ENCODE measurements at regions not wholly inside any gene's neighbourhood (a gene's known extent, or its start where the extent isn't known, plus 50 kb on each side); places are given as distances from the start of the nearest gene placed in this dataset.

DNA sequence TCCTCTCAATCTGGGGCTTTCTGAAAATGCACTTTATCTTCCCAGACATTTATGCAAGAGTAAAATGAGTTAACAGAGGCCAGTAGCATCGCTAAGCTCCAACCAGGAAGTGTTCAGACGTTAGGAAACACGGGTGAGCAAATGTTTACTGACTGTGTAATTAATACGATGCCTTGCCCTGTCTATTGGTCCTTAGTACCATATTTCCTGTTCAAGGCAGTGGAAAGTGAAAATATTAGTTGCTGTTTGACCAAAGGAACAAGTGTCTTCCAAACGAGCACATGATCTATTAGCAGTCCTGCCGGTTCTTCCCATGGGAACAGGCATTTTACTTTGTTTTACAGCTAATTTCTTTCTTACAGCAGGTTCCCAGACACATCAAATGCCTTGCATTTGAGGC, 311.1 kb upstream of the JAG1 start (continued):
- TF ChIP-seq, protein P1, sequence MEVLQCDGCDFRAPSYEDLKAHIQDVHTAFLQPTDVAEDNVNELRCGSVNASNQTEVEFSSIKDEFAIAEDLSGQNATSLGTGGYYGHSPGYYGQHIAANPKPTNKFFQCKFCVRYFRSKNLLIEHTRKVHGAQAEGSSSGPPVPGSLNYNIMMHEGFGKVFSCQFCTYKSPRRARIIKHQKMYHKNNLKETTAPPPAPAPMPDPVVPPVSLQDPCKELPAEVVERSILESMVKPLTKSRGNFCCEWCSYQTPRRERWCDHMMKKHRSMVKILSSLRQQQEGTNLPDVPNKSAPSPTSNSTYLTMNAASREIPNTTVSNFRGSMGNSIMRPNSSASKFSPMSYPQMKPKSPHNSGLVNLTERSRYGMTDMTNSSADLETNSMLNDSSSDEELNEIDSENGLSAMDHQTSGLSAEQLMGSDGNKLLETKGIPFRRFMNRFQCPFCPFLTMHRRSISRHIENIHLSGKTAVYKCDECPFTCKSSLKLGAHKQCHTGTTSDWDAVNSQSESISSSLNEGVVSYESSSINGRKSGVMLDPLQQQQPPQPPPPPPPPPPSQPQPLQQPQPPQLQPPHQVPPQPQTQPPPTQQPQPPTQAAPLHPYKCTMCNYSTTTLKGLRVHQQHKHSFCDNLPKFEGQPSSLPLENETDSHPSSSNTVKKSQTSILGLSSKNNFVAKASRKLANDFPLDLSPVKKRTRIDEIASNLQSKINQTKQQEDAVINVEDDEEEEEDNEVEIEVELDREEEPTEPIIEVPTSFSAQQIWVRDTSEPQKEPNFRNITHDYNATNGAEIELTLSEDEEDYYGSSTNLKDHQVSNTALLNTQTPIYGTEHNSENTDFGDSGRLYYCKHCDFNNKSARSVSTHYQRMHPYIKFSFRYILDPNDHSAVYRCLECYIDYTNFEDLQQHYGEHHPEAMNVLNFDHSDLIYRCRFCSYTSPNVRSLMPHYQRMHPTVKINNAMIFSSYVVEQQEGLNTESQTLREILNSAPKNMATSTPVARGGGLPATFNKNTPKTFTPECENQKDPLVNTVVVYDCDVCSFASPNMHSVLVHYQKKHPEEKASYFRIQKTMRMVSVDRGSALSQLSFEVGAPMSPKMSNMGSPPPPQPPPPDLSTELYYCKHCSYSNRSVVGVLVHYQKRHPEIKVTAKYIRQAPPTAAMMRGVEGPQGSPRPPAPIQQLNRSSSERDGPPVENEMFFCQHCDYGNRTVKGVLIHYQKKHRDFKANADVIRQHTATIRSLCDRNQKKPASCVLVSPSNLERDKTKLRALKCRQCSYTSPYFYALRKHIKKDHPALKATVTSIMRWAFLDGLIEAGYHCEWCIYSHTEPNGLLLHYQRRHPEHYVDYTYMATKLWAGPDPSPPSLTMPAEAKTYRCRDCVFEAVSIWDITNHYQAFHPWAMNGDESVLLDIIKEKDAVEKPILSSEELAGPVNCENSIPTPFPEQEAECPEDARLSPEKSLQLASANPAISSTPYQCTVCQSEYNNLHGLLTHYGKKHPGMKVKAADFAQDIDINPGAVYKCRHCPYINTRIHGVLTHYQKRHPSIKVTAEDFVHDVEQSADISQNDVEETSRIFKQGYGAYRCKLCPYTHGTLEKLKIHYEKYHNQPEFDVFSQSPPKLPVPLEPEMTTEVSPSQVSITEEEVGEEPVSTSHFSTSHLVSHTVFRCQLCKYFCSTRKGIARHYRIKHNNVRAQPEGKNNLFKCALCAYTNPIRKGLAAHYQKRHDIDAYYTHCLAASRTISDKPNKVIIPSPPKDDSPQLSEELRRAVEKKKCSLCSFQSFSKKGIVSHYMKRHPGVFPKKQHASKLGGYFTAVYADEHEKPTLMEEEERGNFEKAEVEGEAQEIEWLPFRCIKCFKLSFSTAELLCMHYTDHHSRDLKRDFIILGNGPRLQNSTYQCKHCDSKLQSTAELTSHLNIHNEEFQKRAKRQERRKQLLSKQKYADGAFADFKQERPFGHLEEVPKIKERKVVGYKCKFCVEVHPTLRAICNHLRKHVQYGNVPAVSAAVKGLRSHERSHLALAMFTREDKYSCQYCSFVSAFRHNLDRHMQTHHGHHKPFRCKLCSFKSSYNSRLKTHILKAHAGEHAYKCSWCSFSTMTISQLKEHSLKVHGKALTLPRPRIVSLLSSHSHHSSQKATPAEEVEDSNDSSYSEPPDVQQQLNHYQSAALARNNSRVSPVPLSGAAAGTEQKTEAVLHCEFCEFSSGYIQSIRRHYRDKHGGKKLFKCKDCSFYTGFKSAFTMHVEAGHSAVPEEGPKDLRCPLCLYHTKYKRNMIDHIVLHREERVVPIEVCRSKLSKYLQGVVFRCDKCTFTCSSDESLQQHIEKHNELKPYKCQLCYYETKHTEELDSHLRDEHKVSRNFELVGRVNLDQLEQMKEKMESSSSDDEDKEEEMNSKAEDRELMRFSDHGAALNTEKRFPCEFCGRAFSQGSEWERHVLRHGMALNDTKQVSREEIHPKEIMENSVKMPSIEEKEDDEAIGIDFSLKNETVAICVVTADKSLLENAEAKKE (CRISPR knock-in tag; IDR thresholded peaks at IDR 0.05) = no peak
- no peak for TF ChIP-seq CREB1 (CRISPR knock-in tag; IDR thresholded peaks at IDR 0.05; ENCODE audit: low read depth)
- TF ChIP-seq STAT1 (IDR thresholded peaks at IDR 0.05; ENCODE audit: unreplicated experiment) = no peak
- TF ChIP-seq, protein P2, sequence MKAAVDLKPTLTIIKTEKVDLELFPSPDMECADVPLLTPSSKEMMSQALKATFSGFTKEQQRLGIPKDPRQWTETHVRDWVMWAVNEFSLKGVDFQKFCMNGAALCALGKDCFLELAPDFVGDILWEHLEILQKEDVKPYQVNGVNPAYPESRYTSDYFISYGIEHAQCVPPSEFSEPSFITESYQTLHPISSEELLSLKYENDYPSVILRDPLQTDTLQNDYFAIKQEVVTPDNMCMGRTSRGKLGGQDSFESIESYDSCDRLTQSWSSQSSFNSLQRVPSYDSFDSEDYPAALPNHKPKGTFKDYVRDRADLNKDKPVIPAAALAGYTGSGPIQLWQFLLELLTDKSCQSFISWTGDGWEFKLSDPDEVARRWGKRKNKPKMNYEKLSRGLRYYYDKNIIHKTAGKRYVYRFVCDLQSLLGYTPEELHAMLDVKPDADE (IDR thresholded peaks at IDR 0.05) = no peak

DNA sequence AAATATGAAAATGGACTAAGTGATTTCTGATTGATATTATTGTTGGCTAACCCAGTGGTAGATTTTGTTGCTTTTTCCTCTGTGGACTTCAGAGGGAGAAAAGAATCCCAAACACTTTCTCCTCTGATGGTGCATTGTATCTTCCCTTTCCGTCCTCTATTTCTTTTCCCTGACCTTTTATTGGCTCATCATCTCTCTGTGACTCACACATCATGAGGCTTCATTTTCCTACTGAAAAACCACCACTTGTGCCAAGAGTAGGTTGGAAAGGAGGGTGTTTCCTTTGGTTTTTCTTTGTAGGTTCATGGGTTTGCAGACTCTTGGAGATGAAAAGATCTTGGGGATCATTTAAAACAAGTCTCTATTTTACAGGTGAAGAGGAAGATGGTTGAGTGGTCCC, 311.7 kb upstream of the JAG1 start:
- H3K4me3 ChIP-seq = no peak overlapping the region
- ATAC-seq = no peak
- no peak overlapping the region for H2AFZ ChIP-seq
- H3K27me3 Mint-ChIP-seq (ENCODE audit: insufficient read depth, low read depth, poor library complexity) = peaks cover 4% of the 10 kb centered on the region
- no peak overlapping the region for H3K4me3 Mint-ChIP-seq
- H3K79me2 ChIP-seq (replicated peaks; ENCODE audit: insufficient read depth) = no peaks in the 10 kb centered on the region
- no peaks in the 10 kb centered on the region for H4K20me1 ChIP-seq (replicated peaks; ENCODE audit: insufficient read depth)
- H3K4me1 ChIP-seq (ENCODE audit: insufficient read depth) = peaks cover 13% of the 10 kb centered on the region; the same call in 1 of the 2 replicates
- H3K9me2 ChIP-seq (ENCODE audit: insufficient read depth) = peaks cover 13% of the 10 kb centered on the region
- no peak overlapping the region for H3K27ac Mint-ChIP-seq
- no peaks in the 10 kb centered on the region for H3F3A ChIP-seq (replicated peaks; ENCODE audit: low read depth)
- peaks cover 15% of the 10 kb centered on the region for H3K4me1 Mint-ChIP-seq
- no peaks in the 10 kb centered on the region for H3K36me3 Mint-ChIP-seq (ENCODE audit: low read depth)
- H3K27me3 ChIP-seq (ENCODE audit: insufficient read depth) = no peaks in the 10 kb centered on the region
- no peaks in the 10 kb centered on the region for H3K9me3 Mint-ChIP-seq
- DNase-seq (ENCODE audit: low spot score) = no peak
- no peak overlapping the region for H3K27ac ChIP-seq (ENCODE audit: low read depth)
- H3K4me2 ChIP-seq = no peak overlapping the region
- no peaks in the 10 kb centered on the region for H3K36me3 ChIP-seq (ENCODE audit: insufficient read depth)
- no peak for TF ChIP-seq EZH2phosphoT487 (IDR thresholded peaks at IDR 0.05; ENCODE audit: unreplicated experiment)
- TF ChIP-seq EZH2 (IDR thresholded peaks at IDR 0.05; ENCODE audit: low read depth, unreplicated experiment) = no peak
- TF ChIP-seq ZNF331 (CRISPR knock-in tag; IDR thresholded peaks at IDR 0.05; ENCODE audit: low read depth) = no peak
- TF ChIP-seq JUNB (IDR thresholded peaks at IDR 0.05; ENCODE audit: unreplicated experiment) = no peak
- TF ChIP-seq, protein P2 (IDR thresholded peaks at IDR 0.05) = no peak
- TF ChIP-seq NANOG (IDR thresholded peaks at IDR 0.05; ENCODE audit: borderline replicate concordance) = no peak

Measured in GM23338 (cell line).